ENCODE measurements at regions not wholly inside any gene's neighbourhood (a gene's known extent, or its start where the extent isn't known, plus 50 kb on each side); places are given as distances from the start of the nearest gene placed in this dataset.

DNA sequence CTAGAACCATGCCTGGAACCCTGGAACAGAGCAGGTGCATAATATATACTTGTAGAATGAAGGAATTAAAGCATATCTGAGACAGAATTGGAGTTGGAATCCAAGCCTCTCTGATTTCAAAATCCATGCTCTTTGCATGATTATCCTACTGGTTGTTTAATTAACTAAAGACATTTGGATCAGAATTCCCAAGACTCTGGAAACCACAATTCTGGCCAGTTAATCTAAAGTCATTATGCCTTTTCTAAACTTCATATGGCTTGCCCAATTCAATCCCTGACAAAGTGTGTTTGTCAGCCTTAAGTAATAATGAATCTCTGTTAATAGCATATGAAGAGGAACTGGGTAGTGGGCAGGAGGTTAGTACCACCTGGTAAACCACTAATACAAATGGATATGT lies 422.6 kb downstream of the ATP23 start:
- Histone ChIP-seq H3K27ac (ENCODE audit: low read depth, low read length) (no peak overlapping the region), H3K4me3 (ENCODE audit: low read depth in 1 of 2, low read length in 2 of 2) (no peak overlapping the region)

DNA sequence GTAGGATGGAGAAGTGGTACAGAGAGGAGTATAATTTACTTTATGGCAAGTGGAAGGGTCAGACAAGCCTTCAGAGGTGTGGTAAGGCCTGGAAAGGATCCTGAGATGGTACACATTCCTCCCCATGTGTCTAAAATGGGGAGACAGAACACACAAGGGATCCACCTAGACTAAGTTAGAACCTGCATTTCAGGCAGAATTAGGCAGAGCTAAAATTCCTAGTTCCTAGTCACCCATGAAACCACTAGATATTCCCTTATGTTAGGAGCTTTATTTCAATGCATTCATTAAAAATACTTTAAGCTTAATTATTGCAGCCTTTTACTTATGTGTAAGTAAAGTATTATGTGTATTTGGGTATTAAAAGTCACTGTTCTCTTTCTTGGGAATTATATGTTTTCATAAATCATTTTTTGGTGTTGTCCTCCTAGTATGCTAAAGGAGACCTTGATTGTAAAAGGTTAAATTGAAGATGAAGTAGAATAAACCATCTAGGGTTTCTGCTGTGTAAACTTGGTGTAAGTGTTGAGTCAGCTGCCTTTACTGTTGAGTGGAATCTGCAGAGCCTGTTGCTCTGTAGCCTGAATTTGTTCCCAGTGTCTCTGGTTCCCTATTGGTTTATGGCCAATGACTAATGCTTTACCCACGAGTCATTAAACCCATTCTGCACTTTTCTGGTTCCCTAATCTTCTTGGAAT lies 423.2 kb downstream of the ATP23 start:
- Histone ChIP-seq H3K27ac (ENCODE audit: low read depth, low read length) (no peak overlapping the region), H3K36me3 (ENCODE audit: control insufficient read depth in 1 of 2, insufficient read depth in 2 of 2, low read length in 2 of 2) (no peaks in the 10 kb centered on the region), H3K4me3 (ENCODE audit: low read depth in 1 of 2, low read length in 2 of 2) (no peak overlapping the region), H3K9ac (ENCODE audit: low read depth in 1 of 2, low read length in 2 of 2) (no peak overlapping the region), H3K9me3 (ENCODE audit: control insufficient read depth in 1 of 2, low read length in 2 of 2) (no peaks in the 10 kb centered on the region), H3K4me1 (ENCODE audit: control insufficient read depth in 1 of 2, insufficient read depth in 2 of 2, low read length in 2 of 2) (no peaks in the 10 kb centered on the region), H3K27me3 (ENCODE audit: control insufficient read depth in 1 of 2, insufficient read depth in 2 of 2, low read length in 2 of 2) (no peaks in the 10 kb centered on the region)

More for the DNA sequence above, 422.6 kb downstream of the ATP23 start:
- no peaks in the 10 kb centered on the region for H3K27me3 ChIP-seq (ENCODE audit: control insufficient read depth in 1 of 2, insufficient read depth in 2 of 2, low read length in 2 of 2)
- H3K4me1 ChIP-seq (ENCODE audit: control insufficient read depth in 1 of 2, insufficient read depth in 2 of 2, low read length in 2 of 2), result no peaks in the 10 kb centered on the region
- H3K36me3 ChIP-seq (ENCODE audit: control insufficient read depth in 1 of 2, insufficient read depth in 2 of 2, low read length in 2 of 2), result no peaks in the 10 kb centered on the region
- H3K9me3 ChIP-seq (ENCODE audit: control insufficient read depth in 1 of 2, low read length in 2 of 2), result no peaks in the 10 kb centered on the region
- H3K9ac ChIP-seq (ENCODE audit: low read depth in 1 of 2, low read length in 2 of 2), result no peak overlapping the region

DNA sequence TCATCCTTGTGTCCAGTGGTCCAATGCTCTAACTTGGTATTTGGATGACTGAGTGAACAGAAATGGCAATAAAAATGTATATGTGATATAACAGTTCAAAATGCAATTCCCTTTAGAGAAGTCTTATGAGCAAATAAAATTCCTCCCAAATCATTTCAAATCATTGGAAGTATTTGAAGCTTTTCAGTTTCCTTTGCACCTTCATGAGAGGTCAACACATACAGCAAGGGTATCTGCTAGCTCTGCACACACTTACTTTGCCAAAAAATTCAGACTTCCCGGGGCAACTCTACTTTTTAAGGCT lies 423.7 kb downstream of the ATP23 start:
- Histone ChIP-seq H3K27ac (ENCODE audit: low read depth, low read length) (no peak overlapping the region), H3K36me3 (ENCODE audit: control insufficient read depth in 1 of 2, insufficient read depth in 2 of 2, low read length in 2 of 2) (no peaks in the 10 kb centered on the region), H3K9me3 (ENCODE audit: control insufficient read depth in 1 of 2, low read length in 2 of 2) (no peaks in the 10 kb centered on the region), H3K4me3 (ENCODE audit: low read depth in 1 of 2, low read length in 2 of 2) (no peak overlapping the region), H3K4me1 (ENCODE audit: control insufficient read depth in 1 of 2, insufficient read depth in 2 of 2, low read length in 2 of 2) (no peaks in the 10 kb centered on the region), H3K9ac (ENCODE audit: low read depth in 1 of 2, low read length in 2 of 2) (no peak overlapping the region), H3K27me3 (ENCODE audit: control insufficient read depth in 1 of 2, insufficient read depth in 2 of 2, low read length in 2 of 2) (no peaks in the 10 kb centered on the region)

DNA sequence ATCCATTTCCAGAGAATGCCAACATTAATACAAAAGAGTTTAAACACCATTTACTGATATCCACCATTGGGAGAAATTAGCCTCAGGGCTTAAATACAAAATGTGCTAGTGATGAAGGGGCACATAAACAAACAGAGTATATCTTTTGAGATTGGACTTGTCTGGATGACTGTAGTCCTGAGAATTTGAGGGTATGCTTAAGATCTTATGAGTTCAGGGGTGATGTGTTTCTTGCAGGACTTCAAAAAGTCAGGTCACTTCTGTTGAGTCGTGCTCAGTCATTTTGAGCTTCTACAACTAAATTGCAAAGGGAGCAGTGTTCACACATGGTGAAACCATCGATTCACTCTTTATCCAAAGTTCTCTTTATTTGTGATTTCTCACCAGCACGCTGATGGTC lies 425.7 kb downstream of the ATP23 start:
- no peaks in the 10 kb centered on the region for H3K27me3 ChIP-seq (ENCODE audit: control insufficient read depth in 1 of 2, insufficient read depth in 2 of 2, low read length in 2 of 2)
- H3K9me3 ChIP-seq (ENCODE audit: control insufficient read depth in 1 of 2, low read length in 2 of 2), result no peaks in the 10 kb centered on the region
- H3K36me3 ChIP-seq (ENCODE audit: control insufficient read depth in 1 of 2, insufficient read depth in 2 of 2, low read length in 2 of 2), result no peaks in the 10 kb centered on the region
- H3K4me3 ChIP-seq (ENCODE audit: low read depth in 1 of 2, low read length in 2 of 2), result no peak overlapping the region
- no peak overlapping the region for H3K27ac ChIP-seq (ENCODE audit: low read depth, low read length)
- no peak overlapping the region for H3K9ac ChIP-seq (ENCODE audit: low read depth in 1 of 2, low read length in 2 of 2)
- no peaks in the 10 kb centered on the region for H3K4me1 ChIP-seq (ENCODE audit: control insufficient read depth in 1 of 2, insufficient read depth in 2 of 2, low read length in 2 of 2)

- no peaks in the 10 kb centered on the region for H3K36me3 ChIP-seq (ENCODE audit: control insufficient read depth in 1 of 2, insufficient read depth in 2 of 2, low read length in 2 of 2)
- no peaks in the 10 kb centered on the region for H3K4me1 ChIP-seq (ENCODE audit: control insufficient read depth in 1 of 2, insufficient read depth in 2 of 2, low read length in 2 of 2)
- H3K27me3 ChIP-seq (ENCODE audit: control insufficient read depth in 1 of 2, insufficient read depth in 2 of 2, low read length in 2 of 2), result no peaks in the 10 kb centered on the region
- no peak overlapping the region for H3K9ac ChIP-seq (ENCODE audit: low read depth in 1 of 2, low read length in 2 of 2)
- H3K4me3 ChIP-seq (ENCODE audit: low read depth in 1 of 2, low read length in 2 of 2), result no peak overlapping the region
- H3K9me3 ChIP-seq (ENCODE audit: control insufficient read depth in 1 of 2, low read length in 2 of 2), result no peaks in the 10 kb centered on the region
- H3K27ac ChIP-seq (ENCODE audit: low read depth, low read length), result no peak overlapping the region
Measured at GRCh38 chr12:58368001-58368400, 426.6 kb downstream of the ATP23 start.

DNA sequence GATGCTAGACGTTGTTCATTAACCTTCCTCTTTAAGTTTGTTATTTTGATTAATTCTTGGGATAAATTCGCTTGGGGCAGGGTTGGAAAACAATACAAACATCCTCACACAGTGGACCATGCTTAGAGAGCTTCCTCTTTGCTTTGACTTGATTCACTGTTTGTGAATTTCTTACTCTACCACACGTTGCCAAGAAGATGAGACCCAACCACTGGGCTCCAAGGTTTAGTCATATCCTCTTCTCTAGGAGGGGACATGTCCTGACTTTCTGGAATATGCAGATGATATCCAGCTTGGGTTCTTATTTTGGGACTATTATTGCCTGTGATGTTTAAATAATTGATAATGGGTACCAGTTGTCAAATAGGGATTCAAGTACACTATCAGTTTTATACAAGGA lies 428.2 kb downstream of the ATP23 start:
- H3K4me3 ChIP-seq (ENCODE audit: low read depth in 1 of 2, low read length in 2 of 2), result no peak overlapping the region
- no peaks in the 10 kb centered on the region for H3K4me1 ChIP-seq (ENCODE audit: control insufficient read depth in 1 of 2, insufficient read depth in 2 of 2, low read length in 2 of 2)
- H3K9me3 ChIP-seq (ENCODE audit: control insufficient read depth in 1 of 2, low read length in 2 of 2), result no peaks in the 10 kb centered on the region
- H3K36me3 ChIP-seq (ENCODE audit: control insufficient read depth in 1 of 2, insufficient read depth in 2 of 2, low read length in 2 of 2), result no peaks in the 10 kb centered on the region
- no peak overlapping the region for H3K27ac ChIP-seq (ENCODE audit: low read depth, low read length)
- no peak overlapping the region for H3K9ac ChIP-seq (ENCODE audit: low read depth in 1 of 2, low read length in 2 of 2)
- no peaks in the 10 kb centered on the region for H3K27me3 ChIP-seq (ENCODE audit: control insufficient read depth in 1 of 2, insufficient read depth in 2 of 2, low read length in 2 of 2)

DNA sequence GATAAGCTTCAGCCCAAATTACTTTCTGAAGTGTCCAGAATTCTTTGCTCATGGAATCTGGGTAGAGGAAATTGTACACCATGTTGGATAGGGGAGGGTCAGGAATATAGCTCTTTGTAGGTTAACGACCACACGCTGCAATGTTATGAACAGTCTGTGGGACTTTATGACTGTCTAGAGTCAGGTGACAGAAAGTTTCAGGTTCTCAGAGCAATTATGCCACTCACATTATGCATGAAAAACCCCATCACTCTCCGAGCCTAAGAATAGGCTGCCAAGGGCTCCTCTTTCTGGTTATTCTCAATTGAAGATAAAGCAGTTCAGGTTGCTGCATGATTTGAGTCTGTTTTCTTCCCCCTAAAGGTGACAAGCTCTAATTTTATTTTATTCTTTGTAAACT lies 430.9 kb downstream of the ATP23 start:
- no peaks in the 10 kb centered on the region for H3K27me3 ChIP-seq (ENCODE audit: control insufficient read depth in 1 of 2, insufficient read depth in 2 of 2, low read length in 2 of 2)
- H3K4me3 ChIP-seq (ENCODE audit: low read depth in 1 of 2, low read length in 2 of 2), result no peak overlapping the region
- no peaks in the 10 kb centered on the region for H3K36me3 ChIP-seq (ENCODE audit: control insufficient read depth in 1 of 2, insufficient read depth in 2 of 2, low read length in 2 of 2)
- no peak overlapping the region for H3K9ac ChIP-seq (ENCODE audit: low read depth in 1 of 2, low read length in 2 of 2)
- no peak overlapping the region for H3K27ac ChIP-seq (ENCODE audit: low read depth, low read length)
- H3K9me3 ChIP-seq (ENCODE audit: control insufficient read depth in 1 of 2, low read length in 2 of 2), result no peaks in the 10 kb centered on the region
- no peaks in the 10 kb centered on the region for H3K4me1 ChIP-seq (ENCODE audit: control insufficient read depth in 1 of 2, insufficient read depth in 2 of 2, low read length in 2 of 2)

- no peak overlapping the region for H3K27ac ChIP-seq (ENCODE audit: low read depth, low read length)
- H3K4me3 ChIP-seq (ENCODE audit: low read depth in 1 of 2, low read length in 2 of 2), result no peak overlapping the region
- no peaks in the 10 kb centered on the region for H3K9me3 ChIP-seq (ENCODE audit: control insufficient read depth in 1 of 2, low read length in 2 of 2)
- H3K36me3 ChIP-seq (ENCODE audit: control insufficient read depth in 1 of 2, insufficient read depth in 2 of 2, low read length in 2 of 2), result no peaks in the 10 kb centered on the region
- no peak overlapping the region for H3K9ac ChIP-seq (ENCODE audit: low read depth in 1 of 2, low read length in 2 of 2)
- H3K27me3 ChIP-seq (ENCODE audit: control insufficient read depth in 1 of 2, insufficient read depth in 2 of 2, low read length in 2 of 2), result no peaks in the 10 kb centered on the region
- no peaks in the 10 kb centered on the region for H3K4me1 ChIP-seq (ENCODE audit: control insufficient read depth in 1 of 2, insufficient read depth in 2 of 2, low read length in 2 of 2)
Measured at GRCh38 chr12:58378028-58378427, 436.7 kb downstream of the ATP23 start.

DNA sequence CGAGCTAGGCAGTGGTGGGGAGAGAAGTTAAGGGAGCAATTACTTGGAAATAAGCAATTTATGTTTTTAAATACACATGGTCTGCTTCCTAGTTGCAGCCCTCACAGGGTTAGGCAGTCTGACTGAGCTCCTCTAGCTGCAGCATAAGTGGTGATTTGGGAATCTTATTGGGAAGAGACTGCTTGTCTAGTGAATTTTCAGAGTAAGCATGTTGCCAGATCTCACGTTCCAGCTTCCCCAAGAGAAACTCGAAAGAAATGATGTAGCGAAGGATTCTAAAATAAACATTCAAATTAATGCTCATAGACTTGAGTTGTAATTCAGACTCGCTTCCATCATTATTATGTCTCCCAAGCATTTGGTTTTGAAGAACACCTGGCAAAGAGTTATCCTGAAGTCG lies 440.2 kb downstream of the ATP23 start:
- Histone ChIP-seq H3K4me1 (ENCODE audit: control insufficient read depth in 1 of 2, insufficient read depth in 2 of 2, low read length in 2 of 2) (no peaks in the 10 kb centered on the region), H3K9me3 (ENCODE audit: control insufficient read depth in 1 of 2, low read length in 2 of 2) (no peaks in the 10 kb centered on the region), H3K36me3 (ENCODE audit: control insufficient read depth in 1 of 2, insufficient read depth in 2 of 2, low read length in 2 of 2) (no peaks in the 10 kb centered on the region), H3K9ac (ENCODE audit: low read depth in 1 of 2, low read length in 2 of 2) (no peak overlapping the region), H3K27ac (ENCODE audit: low read depth, low read length) (no peak overlapping the region), H3K4me3 (ENCODE audit: low read depth in 1 of 2, low read length in 2 of 2) (no peak overlapping the region), H3K27me3 (ENCODE audit: control insufficient read depth in 1 of 2, insufficient read depth in 2 of 2, low read length in 2 of 2) (no peaks in the 10 kb centered on the region)

GRCh38 chr12:58384196-58384595 lies 442.8 kb downstream of the ATP23 start:
- no peaks in the 10 kb centered on the region for H3K36me3 ChIP-seq (ENCODE audit: control insufficient read depth in 1 of 2, insufficient read depth in 2 of 2, low read length in 2 of 2)
- H3K27ac ChIP-seq (ENCODE audit: low read depth, low read length), result no peak overlapping the region
- H3K9ac ChIP-seq (ENCODE audit: low read depth in 1 of 2, low read length in 2 of 2), result no peak overlapping the region
- H3K27me3 ChIP-seq (ENCODE audit: control insufficient read depth in 1 of 2, insufficient read depth in 2 of 2, low read length in 2 of 2), result no peaks in the 10 kb centered on the region
- H3K9me3 ChIP-seq (ENCODE audit: control insufficient read depth in 1 of 2, low read length in 2 of 2), result no peaks in the 10 kb centered on the region
- H3K4me1 ChIP-seq (ENCODE audit: control insufficient read depth in 1 of 2, insufficient read depth in 2 of 2, low read length in 2 of 2), result no peaks in the 10 kb centered on the region
- no peak overlapping the region for H3K4me3 ChIP-seq (ENCODE audit: low read depth in 1 of 2, low read length in 2 of 2)

GRCh38 chr12:58386136-58386535 lies 444.8 kb downstream of the ATP23 start:
- Histone ChIP-seq H3K4me3 (ENCODE audit: low read depth in 1 of 2, low read length in 2 of 2) (no peak overlapping the region), H3K27me3 (ENCODE audit: control insufficient read depth in 1 of 2, insufficient read depth in 2 of 2, low read length in 2 of 2) (no peaks in the 10 kb centered on the region), H3K4me1 (ENCODE audit: control insufficient read depth in 1 of 2, insufficient read depth in 2 of 2, low read length in 2 of 2) (no peaks in the 10 kb centered on the region), H3K27ac (ENCODE audit: low read depth, low read length) (no peak overlapping the region), H3K36me3 (ENCODE audit: control insufficient read depth in 1 of 2, insufficient read depth in 2 of 2, low read length in 2 of 2) (no peaks in the 10 kb centered on the region), H3K9ac (ENCODE audit: low read depth in 1 of 2, low read length in 2 of 2) (no peak overlapping the region), H3K9me3 (ENCODE audit: control insufficient read depth in 1 of 2, low read length in 2 of 2) (no peaks in the 10 kb centered on the region)
